ENCODE measurements at regions not wholly inside any gene's neighbourhood (a gene's known extent, or its start where the extent isn't known, plus 50 kb on each side); places are given as distances from the start of the nearest gene placed in this dataset.

GRCh38 chr6:72554761-72555221 lies 67.1 kb upstream of the KCNQ5 start:
- no peak for TF ChIP-seq CTCF (IDR thresholded peaks at IDR 0.05; ENCODE audit: low read depth, low read length)
- TF ChIP-seq EZH2phosphoT487 (IDR thresholded peaks at IDR 0.05; ENCODE audit: low read depth) = no peak
- Histone ChIP-seq H3K27ac (ENCODE audit: low read length) (no peak overlapping the region), H3K9ac (ENCODE audit: low read length) (no peak overlapping the region), H3K4me3 (ENCODE audit: low read length) (no peak overlapping the region), H3K79me2 (ENCODE audit: low read length) (no peaks in the 10 kb centered on the region), H3K27me3 (ENCODE audit: low read depth, low read length) (0 out of 2 replicates have a peak, but pooled peaks cover 3% of the 10 kb centered on the region), H3K9me3 (ENCODE audit: insufficient read depth, low read length) (no peaks in the 10 kb centered on the region), H4K20me1 (ENCODE audit: insufficient read depth, low read length) (no peaks in the 10 kb centered on the region), H2AFZ (ENCODE audit: low read depth, low read length) (no peak overlapping the region), H3K4me2 (ENCODE audit: low read length) (no peak overlapping the region), H3K36me3 (replicated peaks; ENCODE audit: low read depth, low read length) (no peaks in the 10 kb centered on the region), H3K4me1 (ENCODE audit: low read length) (peaks cover 9% of the 10 kb centered on the region)

- Histone ChIP-seq H3K27ac (ENCODE audit: low read length) (no peak overlapping the region), H3K9me3 (ENCODE audit: insufficient read depth, low read length) (no peaks in the 10 kb centered on the region), H3K79me2 (ENCODE audit: low read length) (no peaks in the 10 kb centered on the region), H3K4me2 (ENCODE audit: low read length) (no peak overlapping the region), H2AFZ (ENCODE audit: low read depth, low read length) (0 out of 2 replicates have a peak overlapping the region, but pooled peaks have one; percentile 29), H3K9ac (ENCODE audit: low read length) (no peak overlapping the region), H3K4me1 (ENCODE audit: low read length) (peaks cover 9% of the 10 kb centered on the region), H3K36me3 (replicated peaks; ENCODE audit: low read depth, low read length) (no peaks in the 10 kb centered on the region), H3K4me3 (ENCODE audit: low read length) (no peak overlapping the region), H3K27me3 (ENCODE audit: low read depth, low read length) (no peaks in the 10 kb centered on the region), H4K20me1 (ENCODE audit: insufficient read depth, low read length) (no peaks in the 10 kb centered on the region)
- TF ChIP-seq CTCF (IDR thresholded peaks at IDR 0.05; ENCODE audit: low read depth, low read length) (no peak), EZH2phosphoT487 (IDR thresholded peaks at IDR 0.05; ENCODE audit: low read depth) (no peak)
Measured at GRCh38 chr6:72559067-72559466, 62.8 kb upstream of the KCNQ5 start.

- no peak overlapping the region for H3K4me3 ChIP-seq (ENCODE audit: low read length)
- no peaks in the 10 kb centered on the region for H4K20me1 ChIP-seq (ENCODE audit: insufficient read depth, low read length)
- no peak overlapping the region for H3K9ac ChIP-seq (ENCODE audit: low read length)
- H3K4me2 ChIP-seq (ENCODE audit: low read length) = no peak overlapping the region
- no peak overlapping the region for H2AFZ ChIP-seq (ENCODE audit: low read depth, low read length)
- no peak for TF ChIP-seq CTCF (IDR thresholded peaks at IDR 0.05; ENCODE audit: low read depth, low read length)
- TF ChIP-seq EZH2phosphoT487 (IDR thresholded peaks at IDR 0.05; ENCODE audit: low read depth) = no peak
- no peaks in the 10 kb centered on the region for H3K36me3 ChIP-seq (replicated peaks; ENCODE audit: low read depth, low read length)
- H3K4me1 ChIP-seq (ENCODE audit: low read length) = peaks cover 9% of the 10 kb centered on the region
- H3K27me3 ChIP-seq (ENCODE audit: low read depth, low read length) = no peaks in the 10 kb centered on the region
- H3K79me2 ChIP-seq (ENCODE audit: low read length) = no peaks in the 10 kb centered on the region
- no peak overlapping the region for H3K27ac ChIP-seq (ENCODE audit: low read length)
- H3K9me3 ChIP-seq (ENCODE audit: insufficient read depth, low read length) = no peaks in the 10 kb centered on the region
Measured at GRCh38 chr6:72559555-72559954, 62.3 kb upstream of the KCNQ5 start.

GRCh38 chr6:72560721-72561593 lies 60.9 kb upstream of the KCNQ5 start:
- Histone ChIP-seq H3K4me1 (ENCODE audit: low read length) (peaks cover 8% of the 10 kb centered on the region), H3K9ac (ENCODE audit: low read length) (no peak overlapping the region), H3K79me2 (ENCODE audit: low read length) (no peaks in the 10 kb centered on the region), H3K9me3 (ENCODE audit: insufficient read depth, low read length) (no peaks in the 10 kb centered on the region), H3K36me3 (replicated peaks; ENCODE audit: low read depth, low read length) (no peaks in the 10 kb centered on the region), H3K4me3 (ENCODE audit: low read length) (no peak overlapping the region), H3K27me3 (ENCODE audit: low read depth, low read length) (no peaks in the 10 kb centered on the region), H3K4me2 (ENCODE audit: low read length) (no peak overlapping the region), H3K27ac (ENCODE audit: low read length) (no peak overlapping the region), H4K20me1 (ENCODE audit: insufficient read depth, low read length) (no peaks in the 10 kb centered on the region), H2AFZ (ENCODE audit: low read depth, low read length) (no peak overlapping the region)
- TF ChIP-seq EZH2phosphoT487 (IDR thresholded peaks at IDR 0.05; ENCODE audit: low read depth) (no peak), CTCF (IDR thresholded peaks at IDR 0.05; ENCODE audit: low read depth, low read length) (no peak)
